ENCODE measurements at regions not wholly inside any gene's neighbourhood (a gene's known extent, or its start where the extent isn't known, plus 50 kb on each side); places are given as distances from the start of the nearest gene placed in this dataset.
"Not testable (repeated sequence)": the region's sequence is repeated elsewhere in the genome, so short reads cannot be mapped to it uniquely, and the experiment has no call there.

DNA sequence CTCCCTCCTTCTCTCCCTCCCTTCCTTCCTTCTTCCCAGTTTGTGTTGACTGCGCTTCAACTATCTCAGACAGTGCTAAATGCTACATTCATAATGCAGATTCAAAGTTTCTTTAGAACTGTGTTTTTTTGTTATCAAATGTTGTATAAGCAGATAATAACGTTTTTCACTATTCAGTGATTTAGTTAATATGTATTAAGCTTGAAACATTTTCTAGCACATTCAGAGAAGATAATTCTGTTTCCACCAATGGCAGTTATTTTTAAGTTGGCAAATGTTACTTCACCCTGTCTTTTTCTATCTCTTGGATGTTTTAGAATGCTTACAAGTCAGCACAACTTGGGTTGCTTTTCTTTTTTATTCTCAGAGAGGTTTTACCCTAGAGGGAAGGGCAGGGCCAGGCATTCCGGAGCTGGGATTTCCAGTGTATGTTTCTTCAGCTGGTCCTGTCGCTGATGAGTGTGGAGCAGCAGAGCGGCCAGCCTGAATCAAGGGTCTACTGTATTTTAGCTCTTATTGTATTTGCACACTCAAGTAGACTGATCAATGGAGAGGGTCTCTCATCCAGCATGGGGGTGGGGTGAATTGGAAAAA is 162.3 kb upstream of the ARHGAP20 start:
- DNase-seq (ENCODE audit: low read depth in 2 of 2) = no peak

GRCh38 chr11:110873975-110874374 is 161.7 kb upstream of the ARHGAP20 start:
- DNase-seq (ENCODE audit: low read depth in 2 of 2) = no peak

DNA sequence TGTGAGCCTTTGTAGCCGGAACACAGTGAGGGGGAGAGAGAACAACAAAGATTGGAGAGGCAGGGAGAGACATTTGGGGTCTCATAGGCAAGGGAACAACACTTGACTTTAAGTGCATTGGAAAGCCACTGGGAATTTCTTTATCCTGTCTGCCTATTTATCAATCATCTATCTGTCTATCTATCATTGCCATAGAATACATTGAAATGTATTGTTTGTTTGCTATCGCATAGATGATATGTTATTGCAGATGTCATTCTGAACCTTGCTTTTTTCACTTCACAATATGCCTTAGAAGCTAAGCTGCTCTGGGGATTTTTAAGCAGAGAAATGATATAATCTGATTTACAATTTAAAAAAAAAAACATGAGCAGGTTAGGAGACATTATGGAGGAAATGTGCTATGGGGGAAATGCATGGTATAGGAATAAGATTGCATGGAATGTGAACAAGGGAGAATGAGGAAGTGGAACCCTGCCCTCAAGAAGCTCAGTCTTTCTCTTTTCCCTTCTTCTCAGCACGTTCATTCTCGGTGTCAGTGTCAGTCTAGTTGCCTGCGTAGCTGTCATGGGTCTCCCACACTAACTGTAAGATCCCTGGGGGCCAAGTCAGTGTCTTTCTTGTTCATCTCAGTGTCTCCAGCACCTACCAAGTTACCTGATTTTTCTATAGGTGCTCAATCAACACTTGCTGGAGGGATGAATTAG is 158.7 kb upstream of the ARHGAP20 start:
- no peak for DNase-seq (ENCODE audit: low read depth in 2 of 2)

DNA sequence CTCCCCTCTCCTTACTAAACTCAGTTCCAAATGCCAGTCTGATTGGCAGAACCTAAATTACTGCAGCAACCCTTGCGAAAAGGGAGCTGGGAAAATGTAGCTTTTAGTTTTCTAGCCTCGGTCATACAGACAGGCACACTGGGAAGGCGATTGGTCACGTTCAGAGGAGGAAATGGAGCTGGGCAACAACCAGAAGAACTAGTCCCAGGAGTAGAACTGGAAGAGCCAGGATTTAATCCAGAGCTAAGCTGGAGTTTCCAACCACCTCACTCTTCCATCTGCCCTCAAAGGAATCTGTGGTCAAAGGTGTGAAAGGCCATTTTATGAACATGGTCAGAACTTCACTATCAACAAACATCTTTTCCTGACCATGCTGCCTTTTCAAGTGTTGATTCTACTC is 155.7 kb upstream of the ARHGAP20 start:
- DNase-seq (ENCODE audit: low read depth in 2 of 2) = no peak

DNA sequence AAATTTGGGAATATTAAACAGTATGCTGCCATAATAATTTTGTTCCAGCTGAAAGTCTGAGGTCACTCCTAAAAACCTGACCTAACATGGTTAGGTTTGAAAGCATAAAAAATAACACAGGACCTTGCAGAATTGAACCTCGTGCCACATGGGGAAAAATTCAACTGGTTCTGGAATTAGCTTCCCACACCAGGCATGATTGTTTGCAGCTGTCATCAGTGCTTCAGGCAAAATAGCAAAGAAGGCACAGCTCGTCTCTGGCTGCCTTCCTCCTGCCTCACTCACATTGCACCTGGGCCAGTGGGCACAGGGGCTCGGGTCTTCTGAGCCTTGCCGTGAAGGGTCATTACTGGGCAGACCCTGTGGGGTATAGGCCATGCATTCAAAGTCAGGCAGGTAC is 153.8 kb upstream of the ARHGAP20 start:
- DNase-seq (ENCODE audit: low read depth in 2 of 2) = no peak

GRCh38 chr11:110862407-110862806 is 150.2 kb upstream of the ARHGAP20 start:
- DNase-seq (ENCODE audit: low read depth in 2 of 2) = no peak

- DNase-seq (ENCODE audit: low read depth in 2 of 2) = no peak
These were observed 148.2 kb upstream of the ARHGAP20 start for GRCh38 chr11:110860461-110860860.

- no peak for DNase-seq (ENCODE audit: low read depth in 2 of 2)
These were observed 147.8 kb upstream of the ARHGAP20 start for GRCh38 chr11:110859998-110860397.

GRCh38 chr11:110859240-110859840 is 147.1 kb upstream of the ARHGAP20 start:
- no peak for DNase-seq (ENCODE audit: low read depth in 2 of 2)

DNA sequence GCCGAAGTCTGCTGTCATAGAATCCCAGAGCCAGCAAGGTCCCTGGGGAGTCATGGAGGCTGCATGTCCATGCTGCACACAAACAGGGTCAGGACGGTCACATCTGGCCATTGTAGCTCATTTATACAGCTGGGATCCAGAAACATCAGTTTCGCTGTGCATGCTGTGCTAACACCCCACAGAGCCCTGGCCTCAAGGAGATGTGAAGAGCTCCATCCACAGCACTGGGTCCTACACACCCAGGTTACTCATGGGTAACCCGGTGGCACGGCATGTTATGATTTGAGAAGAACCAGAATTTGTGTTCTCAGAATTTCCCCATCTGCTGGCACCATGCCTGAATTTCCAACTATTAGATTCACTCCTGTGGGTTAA is 146.3 kb upstream of the ARHGAP20 start:
- DNase-seq (ENCODE audit: low read depth in 2 of 2) = no peak

DNA sequence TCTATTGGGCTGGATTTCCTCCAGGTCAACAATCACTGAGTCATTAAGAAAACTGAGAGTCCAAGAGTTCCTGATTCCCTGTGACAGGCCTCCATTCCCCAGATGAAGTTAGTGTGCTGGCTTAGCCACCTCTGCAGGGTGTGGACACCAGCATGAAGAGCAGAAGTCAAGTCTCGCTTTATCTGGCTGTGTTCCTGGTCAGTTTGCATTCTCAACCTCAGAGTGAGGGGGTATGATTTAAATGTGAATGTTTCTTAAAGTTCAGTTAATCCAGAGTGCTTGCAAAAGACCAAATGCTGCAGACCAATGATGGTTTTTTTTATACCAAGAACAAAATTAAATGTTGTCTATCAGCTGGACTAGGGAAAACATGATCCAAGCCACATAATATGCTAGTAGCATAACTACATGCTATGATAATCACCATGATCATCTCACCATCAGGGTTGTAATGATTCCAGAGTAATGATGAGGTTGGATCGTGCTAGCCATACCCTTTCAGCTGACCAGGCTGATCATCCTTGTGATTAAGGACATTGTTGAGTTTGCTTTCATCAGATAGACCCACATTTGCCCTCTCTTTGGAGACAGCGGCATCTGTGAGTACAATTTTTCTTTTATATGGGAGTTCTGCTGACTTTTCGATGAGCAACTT is 145.8 kb upstream of the ARHGAP20 start:
- DNase-seq (ENCODE audit: low read depth in 2 of 2) = no peak

DNA sequence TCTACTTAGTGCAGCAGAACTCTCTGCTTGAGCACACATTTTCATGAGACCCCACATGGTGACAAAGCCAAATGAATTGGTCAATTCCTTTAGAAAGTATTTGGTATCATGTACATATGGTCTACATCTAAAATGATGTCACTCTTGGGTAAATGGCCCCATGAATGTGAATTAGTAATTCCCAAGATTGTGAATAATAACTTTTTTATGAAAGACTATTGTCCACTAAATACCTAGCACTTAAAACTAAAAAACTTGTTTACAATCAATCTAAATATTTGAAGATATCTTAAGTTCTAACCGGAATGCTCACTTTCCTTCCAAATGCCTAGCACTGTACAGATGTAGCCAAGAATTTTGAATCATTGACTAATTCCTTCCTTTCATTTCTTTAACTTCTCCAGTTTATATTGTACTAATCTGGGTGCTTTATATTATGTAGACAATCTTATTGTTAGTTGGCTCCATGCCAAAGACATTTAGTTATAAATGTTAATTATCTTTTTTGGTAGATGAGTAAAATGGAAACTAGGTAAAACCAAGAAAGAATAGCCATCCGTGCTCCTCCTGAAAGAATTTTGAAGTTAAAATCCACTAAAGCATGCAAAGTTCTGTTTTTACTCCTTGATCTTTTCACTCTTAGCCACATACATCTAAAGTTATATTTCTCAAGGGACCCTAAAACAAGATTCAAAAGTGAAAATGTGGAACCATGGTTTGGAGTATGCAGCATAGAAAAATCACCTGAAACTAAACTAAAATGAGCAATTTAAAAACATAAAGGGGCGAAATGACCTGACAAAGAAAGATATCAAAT is 145.0 kb upstream of the ARHGAP20 start:
- DNase-seq (ENCODE audit: low read depth in 2 of 2) = no peak

DNA sequence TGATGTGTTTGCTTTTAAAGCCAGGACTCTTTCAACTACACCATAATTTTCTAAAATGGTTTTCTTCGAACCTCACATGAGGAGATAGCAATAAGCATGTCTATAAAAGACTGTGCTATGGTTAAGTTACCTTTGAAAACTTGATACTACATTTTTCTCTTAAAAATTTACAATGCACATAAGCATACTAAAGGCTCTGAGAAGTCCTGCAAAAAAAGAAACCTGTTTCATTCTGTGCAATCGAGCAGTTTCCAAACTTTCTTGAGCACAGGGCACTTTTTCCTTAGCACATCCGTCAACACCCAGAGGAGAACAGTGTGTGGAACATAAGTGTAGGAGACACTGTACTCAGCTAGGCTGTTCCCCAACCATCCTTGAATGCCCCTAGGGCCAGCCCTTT is 144.1 kb upstream of the ARHGAP20 start:
- DNase-seq (ENCODE audit: low read depth in 2 of 2) = no peak

- DNase-seq (ENCODE audit: low read depth in 2 of 2) = no peak
These were observed 143.0 kb upstream of the ARHGAP20 start for GRCh38 chr11:110855191-110855590.

- DNase-seq (ENCODE audit: low read depth in 2 of 2) = no peak
These were observed 140.8 kb upstream of the ARHGAP20 start for GRCh38 chr11:110852921-110853490.

DNA sequence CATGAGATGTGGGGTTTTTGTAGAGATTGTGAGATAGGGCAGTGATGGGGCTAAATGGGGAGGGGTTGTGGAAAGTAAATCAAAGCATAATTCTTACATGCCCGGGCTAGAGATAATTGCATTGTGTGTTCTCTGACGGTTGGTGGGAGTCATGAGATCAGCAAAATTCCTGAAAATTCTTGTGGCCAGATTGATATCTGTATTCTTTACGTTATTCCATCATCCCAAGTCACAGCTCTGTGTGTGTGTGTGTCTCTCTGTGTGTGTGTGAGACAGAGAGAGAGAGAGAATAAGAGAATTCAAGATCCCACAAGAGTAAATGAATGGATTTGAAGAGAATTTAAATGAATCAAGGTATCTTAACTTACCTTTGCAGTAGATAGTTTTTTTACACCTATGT is 138.6 kb upstream of the ARHGAP20 start:
- DNase-seq (ENCODE audit: low read depth in 2 of 2) = no peak

GRCh38 chr11:110843053-110843452 is 130.8 kb upstream of the ARHGAP20 start:
- not testable (repeated sequence) for DNase-seq (ENCODE audit: low read depth in 2 of 2)

DNA sequence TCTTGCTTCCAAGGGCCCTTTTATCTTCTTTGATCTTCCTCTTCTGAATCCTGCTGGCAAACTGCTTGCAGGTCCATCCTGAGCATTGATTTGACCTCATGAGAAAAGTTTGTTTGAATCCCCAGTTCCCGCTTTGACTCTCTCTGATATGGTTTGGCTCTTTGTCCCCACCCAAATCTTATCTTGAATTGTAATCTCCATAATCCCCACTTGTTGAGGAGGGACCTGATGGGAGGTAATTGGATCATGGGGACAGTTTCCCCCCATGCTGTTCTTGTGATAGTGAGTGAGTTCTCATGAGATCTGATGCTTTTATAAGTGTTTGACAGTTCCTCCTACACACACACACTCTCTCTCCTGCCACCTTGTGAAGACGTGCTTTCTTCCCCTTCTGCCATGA is 126.6 kb upstream of the ARHGAP20 start:
- no peak for DNase-seq (ENCODE audit: low read depth in 2 of 2)

DNA sequence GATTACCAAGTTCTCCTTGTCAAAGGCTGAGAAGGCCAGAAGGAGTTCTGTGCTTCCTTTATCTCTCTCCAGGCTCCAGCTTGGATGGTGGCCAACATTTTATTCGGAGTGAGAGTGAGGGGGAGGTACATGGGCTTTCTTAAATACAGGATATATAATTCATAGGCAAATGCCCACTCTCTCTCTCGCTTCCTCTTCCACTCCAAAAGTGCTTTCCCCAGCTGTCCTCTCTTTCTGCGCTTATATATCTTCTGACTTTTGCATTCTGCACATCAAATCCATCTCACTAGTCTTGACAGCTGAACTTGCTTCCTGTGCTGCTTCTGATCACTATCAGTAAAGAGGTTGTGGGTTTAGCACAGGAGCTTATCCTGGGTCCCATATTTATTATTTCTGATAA is 125.4 kb upstream of the ARHGAP20 start:
- no peak for DNase-seq (ENCODE audit: low read depth in 2 of 2)

DNA sequence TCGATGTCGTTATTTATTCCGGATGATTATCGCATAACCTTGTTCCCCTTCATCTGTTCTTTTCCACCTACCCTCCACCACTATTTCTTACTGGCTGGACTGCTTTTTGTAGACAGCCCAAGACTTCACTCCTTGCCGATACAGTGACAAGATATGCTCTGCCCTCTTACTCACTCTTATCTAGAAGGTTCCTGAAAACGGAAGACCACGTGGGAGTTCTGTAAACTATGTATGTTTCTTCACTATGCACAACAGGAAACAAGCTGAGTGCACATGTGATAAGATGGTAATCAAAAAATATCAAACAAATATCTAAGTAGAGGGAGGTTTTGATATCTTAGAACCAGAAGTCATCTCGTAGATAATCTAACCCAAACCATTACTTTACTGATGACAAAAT is 122.9 kb upstream of the ARHGAP20 start:
- DNase-seq (ENCODE audit: low read depth in 2 of 2) = no peak

GRCh38 chr11:110833033-110833484 is 120.8 kb upstream of the ARHGAP20 start:
- no peak for DNase-seq (ENCODE audit: low read depth in 2 of 2)

- no peak for DNase-seq (ENCODE audit: low read depth in 2 of 2)
These were observed 120.3 kb upstream of the ARHGAP20 start for GRCh38 chr11:110832539-110832938.
